ENCODE measurements at regions not wholly inside any gene's neighbourhood (a gene's known extent, or its start where the extent isn't known, plus 50 kb on each side); places are given as distances from the start of the nearest gene placed in this dataset.
A peak's percentile ranks its signal among the peaks of the same experiment; 100 is the strongest.

DNA sequence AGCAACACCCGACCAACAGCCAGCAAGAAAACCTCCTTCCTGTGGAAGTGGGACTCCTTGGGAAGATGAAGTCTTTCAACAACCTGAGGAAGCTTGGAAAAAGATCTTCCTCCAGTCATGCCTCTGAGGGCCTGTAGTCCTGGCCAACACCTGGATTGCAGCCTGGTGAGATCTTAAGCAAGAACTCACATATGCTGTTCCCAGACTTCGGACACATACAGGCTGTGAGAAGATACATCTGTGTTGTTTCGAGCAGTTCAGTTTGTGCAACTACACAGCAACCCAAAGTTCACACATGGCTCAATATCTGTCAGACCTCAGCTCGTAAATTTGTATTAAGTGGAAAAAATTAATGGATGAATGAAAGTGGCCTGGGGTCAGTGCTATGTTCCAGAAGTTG lies 65.1 kb upstream of the UBAC2 start:
- H3K4me3 ChIP-seq (ENCODE audit: low read depth, low read length), result no peak overlapping the region
- TF ChIP-seq, protein P1, sequence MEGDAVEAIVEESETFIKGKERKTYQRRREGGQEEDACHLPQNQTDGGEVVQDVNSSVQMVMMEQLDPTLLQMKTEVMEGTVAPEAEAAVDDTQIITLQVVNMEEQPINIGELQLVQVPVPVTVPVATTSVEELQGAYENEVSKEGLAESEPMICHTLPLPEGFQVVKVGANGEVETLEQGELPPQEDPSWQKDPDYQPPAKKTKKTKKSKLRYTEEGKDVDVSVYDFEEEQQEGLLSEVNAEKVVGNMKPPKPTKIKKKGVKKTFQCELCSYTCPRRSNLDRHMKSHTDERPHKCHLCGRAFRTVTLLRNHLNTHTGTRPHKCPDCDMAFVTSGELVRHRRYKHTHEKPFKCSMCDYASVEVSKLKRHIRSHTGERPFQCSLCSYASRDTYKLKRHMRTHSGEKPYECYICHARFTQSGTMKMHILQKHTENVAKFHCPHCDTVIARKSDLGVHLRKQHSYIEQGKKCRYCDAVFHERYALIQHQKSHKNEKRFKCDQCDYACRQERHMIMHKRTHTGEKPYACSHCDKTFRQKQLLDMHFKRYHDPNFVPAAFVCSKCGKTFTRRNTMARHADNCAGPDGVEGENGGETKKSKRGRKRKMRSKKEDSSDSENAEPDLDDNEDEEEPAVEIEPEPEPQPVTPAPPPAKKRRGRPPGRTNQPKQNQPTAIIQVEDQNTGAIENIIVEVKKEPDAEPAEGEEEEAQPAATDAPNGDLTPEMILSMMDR (conservative IDR thresholded peaks at IDR 0.05; ENCODE audit: low read depth, low read length), result no peak
- DNase-seq (ENCODE audit: low read depth), result no peak

DNA sequence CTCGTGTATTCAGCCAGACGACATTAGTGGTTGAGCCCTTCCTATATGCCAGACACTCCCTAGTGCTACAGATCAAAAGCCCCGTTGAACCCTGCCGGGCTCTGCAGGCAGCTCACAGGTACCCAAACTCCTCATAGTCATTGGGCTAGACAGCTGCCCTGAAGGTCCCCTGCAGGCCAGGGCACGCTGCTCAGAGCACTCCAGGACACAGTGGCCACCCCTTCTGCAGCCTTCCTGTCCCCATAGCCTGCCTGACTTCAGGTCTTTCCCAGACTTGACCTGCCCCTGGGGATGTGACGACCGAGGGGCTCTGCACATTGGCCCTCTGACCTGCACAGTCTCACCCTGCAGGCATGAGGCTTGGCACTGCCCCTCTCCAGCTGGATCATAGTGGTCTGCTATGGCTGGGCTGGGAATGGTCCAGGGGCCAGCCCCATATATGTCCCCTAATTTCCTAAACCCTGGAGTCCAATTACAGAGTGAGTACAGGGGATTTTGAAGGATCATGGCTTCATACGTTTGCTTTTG lies 64.2 kb upstream of the UBAC2 start:
- DNase-seq (ENCODE audit: low read depth), result no peak
- TF ChIP-seq, protein P1 (conservative IDR thresholded peaks at IDR 0.05; ENCODE audit: low read depth, low read length), result no peak
- no peak overlapping the region for H3K4me3 ChIP-seq (ENCODE audit: low read depth, low read length)

DNA sequence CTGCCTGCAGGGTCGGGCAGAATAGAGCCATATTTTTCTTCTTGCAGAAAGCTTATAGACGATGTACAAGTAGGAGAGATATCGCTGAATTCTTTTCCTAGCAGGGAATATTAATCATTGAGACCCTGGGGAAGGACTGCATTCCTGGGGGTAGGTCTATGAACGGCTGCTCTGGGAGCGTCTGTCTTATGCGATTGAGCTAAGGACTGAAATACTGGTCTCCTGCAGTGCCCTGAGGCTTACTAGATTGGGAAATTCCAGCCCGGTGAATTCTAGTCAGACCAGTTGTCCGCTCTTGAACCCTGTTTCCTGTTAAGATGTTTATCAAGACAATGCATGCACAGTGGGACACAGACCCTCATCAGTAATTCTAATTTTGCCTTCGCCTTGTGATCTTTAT lies 59.8 kb upstream of the UBAC2 start:
- TF ChIP-seq, protein P1 (conservative IDR thresholded peaks at IDR 0.05; ENCODE audit: low read depth, low read length), result no peak
- DNase-seq (ENCODE audit: low read depth), result no peak
- H3K4me3 ChIP-seq (ENCODE audit: low read depth, low read length), result no peak overlapping the region

DNA sequence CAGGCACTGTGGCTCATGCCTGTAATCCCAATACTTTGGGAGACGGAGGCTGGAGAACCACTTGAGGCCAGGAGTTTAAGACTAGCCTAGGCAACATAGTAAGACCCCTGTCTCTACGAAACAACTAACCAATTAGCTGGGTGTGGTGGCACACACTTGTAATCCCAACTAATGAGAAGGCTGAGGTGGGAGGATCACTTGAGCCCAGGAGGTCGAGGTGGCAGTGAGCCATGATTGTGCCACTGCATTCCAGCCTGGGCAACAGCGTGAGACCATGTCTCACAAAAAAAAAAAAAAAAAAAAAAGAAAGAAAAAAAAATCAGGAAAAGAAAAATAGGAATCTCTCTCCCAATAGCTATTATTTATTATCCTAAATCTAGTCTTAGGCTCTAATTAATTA lies 56.8 kb upstream of the UBAC2 start:
- DNase-seq (ENCODE audit: low read depth), result no peak
- TF ChIP-seq, protein P1 (conservative IDR thresholded peaks at IDR 0.05; ENCODE audit: low read depth, low read length), result no peak
- no peak overlapping the region for H3K4me3 ChIP-seq (ENCODE audit: low read depth, low read length)

DNA sequence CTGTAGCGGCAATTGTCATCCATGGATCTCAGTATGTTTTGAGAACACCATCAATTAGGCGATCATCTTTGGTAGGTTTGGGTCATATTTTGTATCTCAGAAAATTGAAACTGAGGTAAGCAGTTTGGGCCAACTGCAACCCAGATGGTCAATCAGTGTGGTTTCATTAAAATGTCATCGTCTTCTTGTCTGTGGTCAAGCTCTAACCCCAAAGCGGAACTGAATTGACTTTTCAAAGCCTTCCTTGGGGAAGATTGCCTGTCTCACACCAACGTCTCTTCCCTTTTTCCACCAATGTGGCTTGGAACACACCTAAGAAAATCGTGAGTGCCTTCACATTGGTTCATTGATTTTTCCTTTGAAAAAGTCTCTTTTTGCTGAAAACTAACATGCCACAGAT lies 56.3 kb upstream of the UBAC2 start:
- TF ChIP-seq, protein P1 (conservative IDR thresholded peaks at IDR 0.05; ENCODE audit: low read depth, low read length), result no peak
- no peak overlapping the region for H3K4me3 ChIP-seq (ENCODE audit: low read depth, low read length)
- no peak for DNase-seq (ENCODE audit: low read depth)

DNA sequence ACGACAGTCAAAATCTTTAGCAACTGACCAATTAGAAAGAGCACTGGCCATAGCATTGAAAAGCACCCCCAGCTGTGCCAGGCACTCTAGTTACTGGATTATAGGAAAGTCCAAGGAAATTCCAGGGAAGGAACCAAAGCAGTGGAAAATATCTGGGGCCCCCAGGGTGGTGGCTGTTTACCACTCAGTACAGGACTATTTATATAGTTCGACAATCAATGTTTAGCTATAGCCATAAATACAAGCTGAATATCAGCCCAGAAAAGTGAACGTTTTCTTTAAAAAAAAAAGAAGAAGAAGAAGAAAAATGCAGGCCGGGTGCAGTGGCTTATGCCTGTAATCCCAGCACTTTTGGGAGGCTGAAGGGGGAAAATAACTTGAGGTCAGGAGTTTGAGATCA lies 55.2 kb upstream of the UBAC2 start:
- TF ChIP-seq, protein P1 (conservative IDR thresholded peaks at IDR 0.05; ENCODE audit: low read depth, low read length), result no peak
- no peak for DNase-seq (ENCODE audit: low read depth)
- no peak overlapping the region for H3K4me3 ChIP-seq (ENCODE audit: low read depth, low read length)

DNA sequence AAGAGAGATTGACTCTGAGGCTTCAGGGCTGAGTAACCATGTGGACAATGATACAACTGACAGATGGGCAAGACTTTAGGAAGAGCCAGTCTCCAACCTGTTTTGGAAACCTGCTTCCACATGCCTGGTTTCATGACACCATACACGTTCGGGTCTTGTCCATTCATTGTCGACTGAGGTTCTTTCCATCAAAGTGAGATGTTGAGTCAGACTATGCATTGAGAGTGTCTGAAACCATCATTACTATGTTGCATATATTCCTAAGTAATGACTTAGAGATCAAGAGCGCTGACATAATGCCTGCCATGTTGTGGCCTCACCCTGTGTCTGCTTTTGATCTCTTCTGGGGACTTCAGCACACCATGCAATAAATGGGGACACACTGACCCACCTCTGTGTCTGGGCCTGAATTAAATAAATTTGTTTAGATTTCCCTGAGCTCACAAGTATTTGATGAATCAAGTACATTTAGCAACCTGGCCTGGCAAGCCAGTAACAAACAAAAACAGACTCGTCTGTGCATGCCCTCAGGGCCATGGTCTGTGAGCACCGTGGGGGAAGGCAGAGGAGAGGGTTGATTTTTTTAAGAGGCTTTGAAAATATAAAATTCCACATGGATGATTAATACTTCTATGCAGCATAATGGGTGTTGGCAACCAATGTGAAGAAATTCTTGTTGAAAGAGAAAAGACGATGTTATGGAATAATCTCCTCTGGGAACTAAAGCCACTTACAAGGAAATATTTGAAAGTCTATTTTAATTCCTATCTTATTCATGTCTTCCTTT lies 49.9 kb upstream of the UBAC2 start:
- DNase-seq (ENCODE audit: low read depth), result peak; percentile 66
- TF ChIP-seq, protein P1 (conservative IDR thresholded peaks at IDR 0.05; ENCODE audit: low read depth, low read length), result no peak
- H3K4me3 ChIP-seq (ENCODE audit: low read depth, low read length), result no peak overlapping the region

All from choroid plexus epithelial cell (primary cell).